ENCODE measurements at regions not wholly inside any gene's neighbourhood (a gene's known extent, or its start where the extent isn't known, plus 50 kb on each side); places are given as distances from the start of the nearest gene placed in this dataset.
"Not testable (repeated sequence)": the region's sequence is repeated elsewhere in the genome, so short reads cannot be mapped to it uniquely, and the experiment has no call there.

DNA sequence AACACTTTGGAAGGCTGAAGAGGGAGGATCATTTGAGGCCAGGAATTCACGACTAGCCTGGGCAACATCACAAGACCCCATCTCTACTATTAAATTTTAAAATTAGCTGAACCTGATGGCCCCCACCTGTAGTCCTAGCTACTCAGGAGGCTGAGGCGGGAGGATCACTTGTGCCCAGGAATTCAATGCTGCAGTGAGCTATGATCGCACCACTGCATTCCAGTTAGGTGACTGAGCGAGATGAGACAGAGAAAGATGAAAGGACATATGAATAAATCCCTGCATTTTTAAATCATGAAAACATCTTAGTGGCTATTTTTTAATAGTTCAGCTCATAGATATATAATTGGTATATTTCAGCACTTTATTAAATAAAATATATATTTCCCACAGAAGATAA, 93.8 kb downstream of the GPR63 start:
- DNase-seq (ENCODE audit: low read depth): no peak

- no peak for DNase-seq (ENCODE audit: low read depth)
Observed at GRCh38 chr6:96742702-96743101, 94.6 kb downstream of the GPR63 start.

DNA sequence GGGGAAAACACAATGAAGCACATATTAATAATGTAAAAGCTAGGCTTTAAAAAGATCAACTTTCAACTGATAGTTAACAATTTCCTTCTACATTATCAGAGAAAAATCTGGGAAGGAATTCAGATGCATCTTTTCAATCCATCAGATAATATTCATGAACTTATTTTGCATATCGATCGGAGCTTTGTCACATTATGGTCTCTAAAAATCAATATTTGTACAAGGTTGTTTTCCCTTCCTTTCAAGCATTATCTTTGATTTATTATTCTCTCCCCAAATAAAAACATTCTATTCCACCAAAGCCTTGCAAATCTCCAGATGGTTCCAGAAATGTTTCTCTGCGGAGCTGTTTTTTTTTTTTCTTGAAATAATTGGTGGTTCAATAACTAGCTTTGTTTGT, 101.9 kb downstream of the GPR63 start:
- DNase-seq (ENCODE audit: low read depth): no peak

DNA sequence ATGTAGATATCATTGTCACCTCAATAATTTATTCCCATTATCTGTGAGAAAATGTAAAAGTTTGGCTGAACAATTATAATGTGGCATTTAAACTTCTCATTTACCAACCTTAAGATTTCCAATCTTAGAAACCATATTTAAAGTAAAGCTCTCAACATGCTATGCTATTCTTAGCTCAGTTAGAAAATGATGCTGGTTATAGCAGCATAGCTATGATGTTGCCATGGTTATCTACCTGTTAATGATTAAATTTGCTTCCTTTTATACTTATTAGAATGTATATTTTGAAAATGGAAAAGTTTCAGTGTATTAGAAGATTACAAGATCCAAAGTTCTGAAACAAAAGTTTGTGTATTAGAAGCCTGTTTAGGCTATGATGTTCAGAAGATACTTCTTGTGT, 110.1 kb downstream of the GPR63 start:
- DNase-seq (ENCODE audit: low read depth): no peak

GRCh38 chr6:96725296-96725695, 112.0 kb downstream of the GPR63 start:
- no peak for DNase-seq (ENCODE audit: low read depth)

- no peak for DNase-seq (ENCODE audit: low read depth)
Observed at GRCh38 chr6:96724641-96725040, 112.6 kb downstream of the GPR63 start.

GRCh38 chr6:96723362-96723761, 113.9 kb downstream of the GPR63 start:
- DNase-seq (ENCODE audit: low read depth): no peak

DNA sequence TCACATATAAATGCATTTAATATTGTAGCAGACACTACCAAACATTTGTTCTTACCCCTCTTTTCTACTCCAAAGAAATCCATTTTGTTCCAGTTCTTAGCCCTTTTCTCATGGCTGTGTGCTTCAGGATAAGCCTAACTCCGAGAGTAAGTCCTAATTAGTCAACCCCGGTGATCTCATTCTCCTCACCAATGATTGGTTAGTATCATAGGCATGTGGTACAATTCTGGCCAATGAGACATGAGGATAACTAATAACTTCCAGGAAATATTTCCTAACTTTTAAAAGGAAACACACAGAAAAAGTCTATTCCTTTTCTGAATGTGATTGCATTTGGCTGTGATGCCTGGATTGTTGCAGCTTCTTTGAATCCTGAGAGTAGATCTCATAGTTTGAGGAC, 116.0 kb downstream of the GPR63 start:
- peak; percentile 2 for DNase-seq (ENCODE audit: low read depth)

DNA sequence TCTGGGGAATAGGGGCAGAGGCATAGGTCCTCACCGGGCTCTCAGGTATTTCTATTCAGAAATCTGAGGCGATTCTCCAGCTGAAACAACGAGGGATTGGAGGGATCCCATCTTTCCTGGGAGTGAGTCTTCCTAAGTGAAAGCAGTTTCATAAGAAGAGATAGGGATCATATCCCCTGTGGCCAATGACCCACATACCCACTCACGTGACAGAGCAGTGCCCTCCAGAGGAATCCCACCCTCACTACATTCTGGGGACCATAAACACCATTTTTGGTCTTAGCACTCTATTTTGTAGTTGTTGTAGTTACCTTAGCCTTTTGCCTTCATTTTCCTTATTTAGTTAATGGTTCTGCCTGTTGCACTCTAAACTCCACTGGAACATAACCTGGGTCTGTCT, 121.1 kb downstream of the GPR63 start:
- DNase-seq (ENCODE audit: low read depth): no peak

GRCh38 chr6:96715608-96716007, 121.7 kb downstream of the GPR63 start:
- DNase-seq (ENCODE audit: low read depth): no peak

DNA sequence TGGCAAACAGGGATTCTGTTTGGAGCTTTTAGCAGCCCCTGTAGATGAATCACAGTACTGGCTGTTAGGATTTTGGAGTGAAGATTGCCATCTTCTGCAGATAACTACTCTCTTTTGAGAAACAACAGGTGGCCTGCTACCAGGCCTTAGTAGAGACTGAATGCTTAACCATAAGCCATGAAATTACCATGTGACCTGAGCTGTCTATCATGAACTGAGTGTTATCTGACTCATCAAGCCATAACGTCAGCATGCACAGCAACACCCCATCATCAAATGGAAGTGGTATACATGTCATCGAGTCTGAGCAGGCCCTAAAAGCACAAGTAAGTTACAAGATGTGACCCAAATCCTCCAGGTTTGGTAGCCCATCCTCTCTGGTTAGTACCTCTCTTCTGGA, 132.6 kb downstream of the GPR63 start:
- no peak for DNase-seq (ENCODE audit: low read depth)

- DNase-seq (ENCODE audit: low read depth): no peak
Observed at GRCh38 chr6:96702626-96703025, 134.7 kb downstream of the GPR63 start.

- DNase-seq (ENCODE audit: low read depth): no peak
Observed at GRCh38 chr6:96700915-96701314, 136.4 kb downstream of the GPR63 start.

- DNase-seq (ENCODE audit: low read depth): not testable (repeated sequence)
Observed at GRCh38 chr6:96694429-96694828, 131.5 kb downstream of the FHL5 start.

DNA sequence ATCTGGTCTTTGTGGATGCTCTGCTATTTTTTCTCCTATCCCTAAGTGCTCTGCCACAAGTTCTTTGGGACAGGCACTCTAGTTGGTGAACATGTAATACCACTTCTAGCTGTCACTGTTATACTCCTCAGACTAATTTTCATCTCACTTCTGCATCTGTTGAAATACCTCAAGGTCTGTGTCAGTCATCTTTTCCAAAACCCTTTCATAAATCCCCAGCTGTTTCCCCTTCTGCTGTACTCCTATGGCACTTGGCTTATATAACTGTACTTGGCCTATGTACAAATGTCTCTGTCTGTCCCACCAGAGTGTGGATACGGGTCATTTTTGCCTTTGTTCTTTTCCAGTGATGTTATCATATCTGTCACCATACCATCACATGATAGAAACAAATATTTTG, 124.2 kb downstream of the FHL5 start:
- DNase-seq (ENCODE audit: low read depth): no peak

- DNase-seq (ENCODE audit: low read depth): no peak
Observed at GRCh38 chr6:96685702-96686101, 122.8 kb downstream of the FHL5 start.

GRCh38 chr6:96683819-96684528, 121.0 kb downstream of the FHL5 start:
- no peak for DNase-seq (ENCODE audit: low read depth)

DNA sequence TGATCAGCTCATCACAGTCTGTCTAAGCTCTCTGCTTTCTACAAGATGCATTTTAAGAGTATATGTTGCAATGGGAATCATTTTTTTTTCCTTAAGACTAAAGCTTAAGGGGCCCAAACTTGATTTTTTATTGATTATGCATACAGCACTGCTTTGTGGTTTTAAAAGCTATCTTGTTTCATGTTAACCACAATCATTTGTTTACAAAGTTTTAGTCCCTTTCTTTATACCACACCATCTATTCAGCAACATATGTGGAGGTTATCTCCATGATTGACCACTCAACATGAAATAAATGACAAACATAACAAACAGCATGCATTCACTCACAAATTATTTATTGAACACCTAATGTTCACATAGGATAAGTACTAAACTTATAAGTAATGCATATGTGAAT, 119.1 kb downstream of the FHL5 start:
- no peak for DNase-seq (ENCODE audit: low read depth)

- no peak for DNase-seq (ENCODE audit: low read depth)
Observed at GRCh38 chr6:96675597-96675996, 112.7 kb downstream of the FHL5 start.
